Neural progenitor cell (in vitro differentiated cells): ENCODE measurements at regions not wholly inside any gene's neighbourhood (a gene's known extent, or its start where the extent isn't known, plus 50 kb on each side); places are given as distances from the start of the nearest gene placed in this dataset.

ENCODE experiments used
- DNase-seq: peaks from one replicate; pipeline ENCODE4 v3.0.0-alpha.2; 2016; ENCODE audit warnings: low spot score
- H2AFZ ChIP-seq: fragments of 200-600 bp; sonication (generic); replicated peaks from 2 replicates; pipeline ENCODE4 v1.6.1; 2016; ENCODE audit warnings: antibody characterized with exemption
- H3F3A ChIP-seq: fragments of 200-600 bp; sonication (generic); 2 replicates; pipeline ENCODE4 v1.6.1; 2016; ENCODE audit warnings: antibody characterized with exemption, low read depth
- H3K27ac ChIP-seq: fragments of 200-600 bp; sonication (generic); 2 replicates; pipeline ENCODE4 v1.5.1; 2016; ENCODE audit warnings: mild to moderate bottlenecking
- H3K27me3 ChIP-seq: fragments of 200-600 bp; sonication (generic); 2 replicates; pipeline ENCODE4 v1.6.1; 2016; ENCODE audit warnings: mild to moderate bottlenecking, moderate library complexity
- H3K36me3 ChIP-seq: fragments of 200-600 bp; sonication (generic); 2 replicates; pipeline ENCODE4 v1.5.1; 2016
- H3K4me1 ChIP-seq: fragments of 200-600 bp; sonication (generic); 2 replicates; pipeline ENCODE4 v1.6.1; 2016; ENCODE audit warnings: mixed run types
- H3K4me2 ChIP-seq: fragments of 200-600 bp; sonication (generic); 2 replicates; pipeline ENCODE4 v1.6.1; 2016
- H3K4me3 ChIP-seq: fragments of 200-600 bp; sonication (generic); 2 replicates; pipeline ENCODE4 v1.5.1; 2016
- H3K79me2 ChIP-seq: fragments of 200-600 bp; sonication (generic); 2 replicates; pipeline ENCODE4 v1.6.1; 2016; ENCODE audit warnings: low read depth
- H3K9ac ChIP-seq: fragments of 200-600 bp; sonication (generic); 2 replicates; pipeline ENCODE4 v1.6.1; 2016
- H3K9me3 ChIP-seq: fragments of 200-600 bp; sonication (generic); 2 replicates; pipeline ENCODE4 v1.5.1; 2016; ENCODE audit warnings: low read depth
- H4K20me1 ChIP-seq: fragments of 200-600 bp; sonication (generic); 2 replicates; pipeline ENCODE4 v1.6.1; 2016; ENCODE audit warnings: low read depth
- H3K27ac Mint-ChIP-seq: 3 replicates; pipeline ENCODE4 v1.8.0; 2021; ENCODE audit warnings: mixed read lengths
- H3K27me3 Mint-ChIP-seq: 2 replicates; pipeline ENCODE4 v1.8.0; 2022; ENCODE audit warnings: low read depth, mild to moderate bottlenecking, inconsistent platforms, moderate library complexity, mixed read lengths; ENCODE audit not compliant: insufficient read depth
- H3K36me3 Mint-ChIP-seq: 3 replicates; pipeline ENCODE4 v1.8.0; 2021; ENCODE audit warnings: mixed read lengths
- H3K4me1 Mint-ChIP-seq: 3 replicates; pipeline ENCODE4 v1.8.0; 2021; ENCODE audit warnings: mixed read lengths
- H3K4me3 Mint-ChIP-seq: 3 replicates; pipeline ENCODE4 v1.8.0; 2021; ENCODE audit warnings: mild to moderate bottlenecking, moderate library complexity, mixed read lengths
- H3K9me3 Mint-ChIP-seq: 3 replicates; pipeline ENCODE4 v1.8.0; 2020; ENCODE audit warnings: mixed read lengths
- EZH2 ChIP-seq: fragments of 200-600 bp; sonication (generic); IDR thresholded peaks from 2 replicates; pipeline ENCODE4 v1.6.1; 2017; ENCODE audit warnings: antibody characterized with exemption, mild to moderate bottlenecking, moderate library complexity
- EZH2phosphoT487 ChIP-seq: fragments of 200-600 bp; sonication (generic); IDR thresholded peaks from 2 replicates; pipeline ENCODE4 v1.6.1; 2017; ENCODE audit warnings: antibody characterized with exemption
- TF ChIP-seq, protein P1 (sequence below): fragments of 200-600 bp; sonication (generic); IDR thresholded peaks from 2 replicates; pipeline ENCODE4 v1.5.1; 2017; ENCODE audit warnings: antibody characterized with exemption, mild to moderate bottlenecking

- TF ChIP-seq EZH2, result no peak
- no peak for TF ChIP-seq EZH2phosphoT487
- TF ChIP-seq, protein P1, sequence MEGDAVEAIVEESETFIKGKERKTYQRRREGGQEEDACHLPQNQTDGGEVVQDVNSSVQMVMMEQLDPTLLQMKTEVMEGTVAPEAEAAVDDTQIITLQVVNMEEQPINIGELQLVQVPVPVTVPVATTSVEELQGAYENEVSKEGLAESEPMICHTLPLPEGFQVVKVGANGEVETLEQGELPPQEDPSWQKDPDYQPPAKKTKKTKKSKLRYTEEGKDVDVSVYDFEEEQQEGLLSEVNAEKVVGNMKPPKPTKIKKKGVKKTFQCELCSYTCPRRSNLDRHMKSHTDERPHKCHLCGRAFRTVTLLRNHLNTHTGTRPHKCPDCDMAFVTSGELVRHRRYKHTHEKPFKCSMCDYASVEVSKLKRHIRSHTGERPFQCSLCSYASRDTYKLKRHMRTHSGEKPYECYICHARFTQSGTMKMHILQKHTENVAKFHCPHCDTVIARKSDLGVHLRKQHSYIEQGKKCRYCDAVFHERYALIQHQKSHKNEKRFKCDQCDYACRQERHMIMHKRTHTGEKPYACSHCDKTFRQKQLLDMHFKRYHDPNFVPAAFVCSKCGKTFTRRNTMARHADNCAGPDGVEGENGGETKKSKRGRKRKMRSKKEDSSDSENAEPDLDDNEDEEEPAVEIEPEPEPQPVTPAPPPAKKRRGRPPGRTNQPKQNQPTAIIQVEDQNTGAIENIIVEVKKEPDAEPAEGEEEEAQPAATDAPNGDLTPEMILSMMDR, result no peak
- no peak overlapping the region for H3K4me2 ChIP-seq
- no peak for DNase-seq
- H3K79me2 ChIP-seq, result no peaks in the 10 kb centered on the region
- no peaks in the 10 kb centered on the region for H3K9me3 ChIP-seq
- Mint-ChIP-seq H3K27me3 (peaks cover 7% of the 10 kb centered on the region), H3K4me3 (no peak overlapping the region), H3K4me1 (peaks cover 15% of the 10 kb centered on the region), H3K27ac (no peak overlapping the region), H3K9me3 (no peaks in the 10 kb centered on the region), H3K36me3 (no peaks in the 10 kb centered on the region)
- no peaks in the 10 kb centered on the region for H3K36me3 ChIP-seq
- H3F3A ChIP-seq, result peaks cover 9% of the 10 kb centered on the region
- H3K9ac ChIP-seq, result no peak overlapping the region
- H3K27me3 ChIP-seq, result no peaks in the 10 kb centered on the region
- H3K27ac ChIP-seq, result no peak overlapping the region
- no peaks in the 10 kb centered on the region for H4K20me1 ChIP-seq
- H3K4me3 ChIP-seq, result no peak overlapping the region
- peaks cover 8% of the 10 kb centered on the region for H3K4me1 ChIP-seq
- H2AFZ ChIP-seq, result no peak overlapping the region
Observed at GRCh38 chr11:15586741-15587473, 472.2 kb downstream of the INSC start.

DNA sequence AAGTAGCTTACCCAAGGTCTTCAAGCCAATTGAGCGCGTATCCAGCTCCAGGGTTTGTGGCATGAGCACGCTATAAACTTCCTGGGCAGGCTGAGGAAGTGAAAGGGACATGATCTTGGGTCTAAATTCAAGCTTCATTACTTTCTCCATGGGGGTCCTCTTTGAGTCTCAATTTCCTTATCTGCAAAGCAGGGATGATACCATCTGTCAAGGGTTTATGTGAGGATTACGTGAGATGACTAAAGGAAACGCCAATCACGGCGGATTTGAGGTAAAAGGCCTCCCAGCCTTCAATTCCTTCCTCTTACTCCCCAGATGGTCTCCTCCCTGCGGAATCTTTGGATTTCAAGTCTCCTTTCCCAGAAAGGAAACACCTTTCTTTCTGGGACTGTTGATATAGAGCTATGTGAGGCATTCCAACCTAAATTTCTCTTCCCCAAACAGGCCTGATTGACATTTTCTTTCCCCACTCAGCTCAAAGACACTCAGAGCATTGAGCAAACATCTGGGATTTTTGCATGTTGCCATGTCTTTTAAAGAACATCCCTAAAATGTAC is 474.4 kb downstream of the INSC start:
- Histone ChIP-seq H3K4me3 (no peak overlapping the region), H2AFZ (no peak overlapping the region), H3K27ac (peak overlapping the region; percentile 70), H3K4me1 (peaks cover 8% of the 10 kb centered on the region), H3K27me3 (no peaks in the 10 kb centered on the region), H3K36me3 (no peaks in the 10 kb centered on the region), H3K79me2 (no peaks in the 10 kb centered on the region), H3K4me2 (peak overlapping the region; percentile 21), H4K20me1 (no peaks in the 10 kb centered on the region), H3K9ac (no peak overlapping the region), H3K9me3 (no peaks in the 10 kb centered on the region), H3F3A (peaks cover 9% of the 10 kb centered on the region)
- peaks cover under 1% of the 10 kb centered on the region for H3K36me3 Mint-ChIP-seq
- TF ChIP-seq, protein P1, result no peak
- TF ChIP-seq EZH2phosphoT487, result no peak
- no peaks in the 10 kb centered on the region for H3K9me3 Mint-ChIP-seq
- H3K27ac Mint-ChIP-seq, result peak overlapping the region; percentile 41
- peaks cover 10% of the 10 kb centered on the region for H3K27me3 Mint-ChIP-seq
- H3K4me1 Mint-ChIP-seq, result peaks cover 14% of the 10 kb centered on the region
- H3K4me3 Mint-ChIP-seq, result no peak overlapping the region
- peak; percentile 59 for DNase-seq

- Histone ChIP-seq H3K79me2 (no peaks in the 10 kb centered on the region), H3K4me1 (peaks cover 8% of the 10 kb centered on the region), H3K4me2 (no peak overlapping the region), H3K9me3 (no peaks in the 10 kb centered on the region), H2AFZ (no peak overlapping the region), H3K27me3 (no peaks in the 10 kb centered on the region), H3F3A (peaks cover 9% of the 10 kb centered on the region), H3K36me3 (no peaks in the 10 kb centered on the region), H3K4me3 (no peak overlapping the region), H3K27ac (no peak overlapping the region), H3K9ac (no peak overlapping the region), H4K20me1 (no peaks in the 10 kb centered on the region)
- TF ChIP-seq, protein P1, result no peak
- no peak for TF ChIP-seq EZH2phosphoT487
- no peak for TF ChIP-seq EZH2
- peaks cover 1% of the 10 kb centered on the region for H3K36me3 Mint-ChIP-seq
- no peak for DNase-seq
- H3K27ac Mint-ChIP-seq, result no peak overlapping the region
- H3K4me3 Mint-ChIP-seq, result no peak overlapping the region
- no peaks in the 10 kb centered on the region for H3K9me3 Mint-ChIP-seq
- peaks cover 10% of the 10 kb centered on the region for H3K27me3 Mint-ChIP-seq
- H3K4me1 Mint-ChIP-seq, result peaks cover 12% of the 10 kb centered on the region
Observed at GRCh38 chr11:15590132-15590531, 475.4 kb downstream of the INSC start.
